Neural progenitor cell (in vitro differentiated cells): ENCODE measurements at regions not wholly inside any gene's neighbourhood (a gene's known extent, or its start where the extent isn't known, plus 50 kb on each side); places are given as distances from the start of the nearest gene placed in this dataset.

ENCODE experiments used
- DNase-seq: peaks from one replicate; pipeline ENCODE4 v3.0.0-alpha.2; 2016; ENCODE audit warnings: low spot score
- H2AFZ ChIP-seq: fragments of 200-600 bp; sonication (generic); replicated peaks from 2 replicates; pipeline ENCODE4 v1.6.1; 2016; ENCODE audit warnings: antibody characterized with exemption
- H3F3A ChIP-seq: fragments of 200-600 bp; sonication (generic); 2 replicates; pipeline ENCODE4 v1.6.1; 2016; ENCODE audit warnings: antibody characterized with exemption, low read depth
- H3K27ac ChIP-seq: fragments of 200-600 bp; sonication (generic); 2 replicates; pipeline ENCODE4 v1.5.1; 2016; ENCODE audit warnings: mild to moderate bottlenecking
- H3K27me3 ChIP-seq: fragments of 200-600 bp; sonication (generic); 2 replicates; pipeline ENCODE4 v1.6.1; 2016; ENCODE audit warnings: mild to moderate bottlenecking, moderate library complexity
- H3K36me3 ChIP-seq: fragments of 200-600 bp; sonication (generic); 2 replicates; pipeline ENCODE4 v1.5.1; 2016
- H3K4me1 ChIP-seq: fragments of 200-600 bp; sonication (generic); 2 replicates; pipeline ENCODE4 v1.6.1; 2016; ENCODE audit warnings: mixed run types
- H3K4me2 ChIP-seq: fragments of 200-600 bp; sonication (generic); 2 replicates; pipeline ENCODE4 v1.6.1; 2016
- H3K4me3 ChIP-seq: fragments of 200-600 bp; sonication (generic); 2 replicates; pipeline ENCODE4 v1.5.1; 2016
- H3K79me2 ChIP-seq: fragments of 200-600 bp; sonication (generic); 2 replicates; pipeline ENCODE4 v1.6.1; 2016; ENCODE audit warnings: low read depth
- H3K9ac ChIP-seq: fragments of 200-600 bp; sonication (generic); 2 replicates; pipeline ENCODE4 v1.6.1; 2016
- H3K9me3 ChIP-seq: fragments of 200-600 bp; sonication (generic); 2 replicates; pipeline ENCODE4 v1.5.1; 2016; ENCODE audit warnings: low read depth
- H4K20me1 ChIP-seq: fragments of 200-600 bp; sonication (generic); 2 replicates; pipeline ENCODE4 v1.6.1; 2016; ENCODE audit warnings: low read depth
- H3K27ac Mint-ChIP-seq: 3 replicates; pipeline ENCODE4 v1.8.0; 2021; ENCODE audit warnings: mixed read lengths
- H3K27me3 Mint-ChIP-seq: 2 replicates; pipeline ENCODE4 v1.8.0; 2022; ENCODE audit warnings: low read depth, mild to moderate bottlenecking, inconsistent platforms, moderate library complexity, mixed read lengths; ENCODE audit not compliant: insufficient read depth
- H3K36me3 Mint-ChIP-seq: 3 replicates; pipeline ENCODE4 v1.8.0; 2021; ENCODE audit warnings: mixed read lengths
- H3K4me1 Mint-ChIP-seq: 3 replicates; pipeline ENCODE4 v1.8.0; 2021; ENCODE audit warnings: mixed read lengths
- H3K4me3 Mint-ChIP-seq: 3 replicates; pipeline ENCODE4 v1.8.0; 2021; ENCODE audit warnings: mild to moderate bottlenecking, moderate library complexity, mixed read lengths
- H3K9me3 Mint-ChIP-seq: 3 replicates; pipeline ENCODE4 v1.8.0; 2020; ENCODE audit warnings: mixed read lengths
- CTCF ChIP-seq: fragments of 200-600 bp; sonication (generic); IDR thresholded peaks from 2 replicates; pipeline ENCODE4 v1.5.1; 2017; ENCODE audit warnings: antibody characterized with exemption, mild to moderate bottlenecking
- EZH2 ChIP-seq: fragments of 200-600 bp; sonication (generic); IDR thresholded peaks from 2 replicates; pipeline ENCODE4 v1.6.1; 2017; ENCODE audit warnings: antibody characterized with exemption, mild to moderate bottlenecking, moderate library complexity
- EZH2phosphoT487 ChIP-seq: fragments of 200-600 bp; sonication (generic); IDR thresholded peaks from 2 replicates; pipeline ENCODE4 v1.6.1; 2017; ENCODE audit warnings: antibody characterized with exemption

- H3K4me3 ChIP-seq, result no peak overlapping the region
- H3K4me2 ChIP-seq, result no peak overlapping the region
- Mint-ChIP-seq H3K27ac (no peak overlapping the region), H3K36me3 (no peaks in the 10 kb centered on the region), H3K27me3 (peaks cover 9% of the 10 kb centered on the region), H3K9me3 (peaks cover 2% of the 10 kb centered on the region), H3K4me3 (no peak overlapping the region), H3K4me1 (peaks cover 12% of the 10 kb centered on the region)
- no peaks in the 10 kb centered on the region for H3K27me3 ChIP-seq
- no peaks in the 10 kb centered on the region for H3F3A ChIP-seq
- H3K27ac ChIP-seq, result no peak overlapping the region
- DNase-seq, result no peak
- H3K79me2 ChIP-seq, result no peaks in the 10 kb centered on the region
- H3K4me1 ChIP-seq, result peaks cover 12% of the 10 kb centered on the region
- no peaks in the 10 kb centered on the region for H4K20me1 ChIP-seq
- H3K9ac ChIP-seq, result no peak overlapping the region
- no peak overlapping the region for H2AFZ ChIP-seq
- no peaks in the 10 kb centered on the region for H3K9me3 ChIP-seq
- no peak for TF ChIP-seq EZH2
- TF ChIP-seq EZH2phosphoT487, result no peak
- TF ChIP-seq CTCF, result no peak
- no peaks in the 10 kb centered on the region for H3K36me3 ChIP-seq
Measured at GRCh38 chr1:8171751-8172464, 145.8 kb upstream of the ERRFI1 start.

GRCh38 chr1:8170059-8170835, 144.1 kb upstream of the ERRFI1 start:
- Mint-ChIP-seq H3K27me3 (peaks cover 11% of the 10 kb centered on the region), H3K4me3 (no peak overlapping the region), H3K4me1 (peaks cover 13% of the 10 kb centered on the region), H3K27ac (peak overlapping the region; percentile 83), H3K9me3 (peaks cover 2% of the 10 kb centered on the region), H3K36me3 (no peaks in the 10 kb centered on the region)
- Histone ChIP-seq H3K36me3 (no peaks in the 10 kb centered on the region), H2AFZ (no peak overlapping the region), H3K4me3 (no peak overlapping the region), H4K20me1 (no peaks in the 10 kb centered on the region), H3K79me2 (no peaks in the 10 kb centered on the region), H3K9me3 (no peaks in the 10 kb centered on the region), H3K27ac (no peak overlapping the region), H3K4me1 (peaks cover 22% of the 10 kb centered on the region), H3K4me2 (no peak overlapping the region), H3F3A (no peaks in the 10 kb centered on the region), H3K27me3 (no peaks in the 10 kb centered on the region), H3K9ac (no peak overlapping the region)
- TF ChIP-seq EZH2 (no peak), EZH2phosphoT487 (no peak), CTCF (no peak)
- DNase-seq, result no peak

GRCh38 chr1:8169364-8170058, 143.4 kb upstream of the ERRFI1 start:
- Mint-ChIP-seq H3K36me3 (no peaks in the 10 kb centered on the region), H3K27me3 (peaks cover 11% of the 10 kb centered on the region), H3K27ac (peak overlapping the region; percentile 74), H3K4me1 (peaks cover 13% of the 10 kb centered on the region), H3K4me3 (no peak overlapping the region), H3K9me3 (peaks cover 2% of the 10 kb centered on the region)
- Histone ChIP-seq H3K4me3 (no peak overlapping the region), H3K4me1 (peaks cover 22% of the 10 kb centered on the region), H2AFZ (peak overlapping the region; percentile 43), H3K27ac (no peak overlapping the region), H3F3A (no peaks in the 10 kb centered on the region), H3K36me3 (no peaks in the 10 kb centered on the region), H3K79me2 (no peaks in the 10 kb centered on the region), H3K27me3 (no peaks in the 10 kb centered on the region), H3K4me2 (no peak overlapping the region), H3K9ac (no peak overlapping the region), H3K9me3 (no peaks in the 10 kb centered on the region), H4K20me1 (no peaks in the 10 kb centered on the region)
- TF ChIP-seq EZH2phosphoT487, result no peak
- no peak for TF ChIP-seq EZH2
- no peak for TF ChIP-seq CTCF
- no peak for DNase-seq
